ENCODE measurements at regions not wholly inside any gene's neighbourhood (a gene's known extent, or its start where the extent isn't known, plus 50 kb on each side); places are given as distances from the start of the nearest gene placed in this dataset.
"Not testable (repeated sequence)": the region's sequence is repeated elsewhere in the genome, so short reads cannot be mapped to it uniquely, and the experiment has no call there.

- no peak for DNase-seq (ENCODE audit: low read depth in 2 of 2)
- no peak for TF ChIP-seq CTCF (IDR thresholded peaks at IDR 0.05; ENCODE audit: low read depth, low read length)
- no peak overlapping the region for H3K4me3 ChIP-seq (replicated peaks in 1 of 2; ENCODE audit: low read depth in 2 of 2, low read length in 2 of 2)
Observed at GRCh38 chr13:22793598-22794134, 387.1 kb upstream of the SGCG start.

- no peak overlapping the region for H3K4me3 ChIP-seq (replicated peaks in 1 of 2; ENCODE audit: low read depth in 2 of 2, low read length in 2 of 2)
- no peak for TF ChIP-seq CTCF (IDR thresholded peaks at IDR 0.05; ENCODE audit: low read depth, low read length)
- peak; percentile 6 to 10 for DNase-seq (ENCODE audit: low read depth in 2 of 2)
Observed at GRCh38 chr13:22800526-22801401, 380.0 kb upstream of the SGCG start.

- no peak overlapping the region for H3K4me3 ChIP-seq (replicated peaks in 1 of 2; ENCODE audit: low read depth in 2 of 2, low read length in 2 of 2)
- peak; percentile 10 to 15 for DNase-seq (ENCODE audit: low read depth in 2 of 2)
- no peak for TF ChIP-seq CTCF (IDR thresholded peaks at IDR 0.05; ENCODE audit: low read depth, low read length)
Observed at GRCh38 chr13:22801402-22802003, 379.3 kb upstream of the SGCG start.

- peak in 1 of 2 donors; percentile 15 for DNase-seq (ENCODE audit: low read depth in 2 of 2)
- no peak for TF ChIP-seq CTCF (IDR thresholded peaks at IDR 0.05; ENCODE audit: low read depth, low read length)
- no peak overlapping the region for H3K4me3 ChIP-seq (replicated peaks in 1 of 2; ENCODE audit: low read depth in 2 of 2, low read length in 2 of 2)
Observed at GRCh38 chr13:22812793-22813192, 368.0 kb upstream of the SGCG start.

GRCh38 chr13:22813531-22814377 is 367.0 kb upstream of the SGCG start:
- H3K4me3 ChIP-seq (replicated peaks in 1 of 2; ENCODE audit: low read depth in 2 of 2, low read length in 2 of 2); DNase-seq (ENCODE audit: low read depth in 2 of 2): not testable (repeated sequence)

- not testable (repeated sequence) for H3K4me3 ChIP-seq (replicated peaks in 1 of 2; ENCODE audit: low read depth in 2 of 2, low read length in 2 of 2); DNase-seq (ENCODE audit: low read depth in 2 of 2)
Observed at GRCh38 chr13:22814433-22814832, 366.3 kb upstream of the SGCG start.

GRCh38 chr13:22821589-22821988 is 359.2 kb upstream of the SGCG start:
- DNase-seq (ENCODE audit: low read depth in 2 of 2), result no peak
- TF ChIP-seq CTCF (IDR thresholded peaks at IDR 0.05; ENCODE audit: low read depth, low read length), result no peak
- no peak overlapping the region for H3K4me3 ChIP-seq (replicated peaks in 1 of 2; ENCODE audit: low read depth in 2 of 2, low read length in 2 of 2)
